H9 (cell line): ENCODE measurements at regions not wholly inside any gene's neighbourhood (a gene's known extent, or its start where the extent isn't known, plus 50 kb on each side); places are given as distances from the start of the nearest gene placed in this dataset.

Source experiments
- DNase-seq: peaks from one replicate; pipeline ENCODE4 v3.0.0-alpha.2; 2017
- H2AFZ ChIP-seq: one replicate; pipeline ENCODE4 v1.6.1; 2013; ENCODE audit warnings: mild to moderate bottlenecking, low read length, control low read depth, moderate library complexity
- H2AK5ac ChIP-seq: 2 replicates; pipeline ENCODE4 v1.6.1; 2013; ENCODE audit warnings: low read length, control low read depth, mixed read lengths; ENCODE audit not compliant: insufficient read length
- H2BK120ac ChIP-seq: one replicate; pipeline ENCODE4 v1.6.1; 2013; ENCODE audit warnings: low read depth, mild to moderate bottlenecking, low read length, control low read depth, inconsistent platforms; ENCODE audit not compliant: poor library complexity, severe bottlenecking
- H2BK12ac ChIP-seq: 2 replicates; pipeline ENCODE4 v1.6.1; 2013; ENCODE audit warnings: low read length, control low read depth, mixed read lengths, low read depth; ENCODE audit not compliant: insufficient read length
- H2BK15ac ChIP-seq: 2 replicates; pipeline ENCODE4 v1.6.1; 2013; ENCODE audit warnings: low read depth, low read length, control low read depth
- H2BK20ac ChIP-seq: one replicate; pipeline ENCODE4 v1.6.1; 2013; ENCODE audit warnings: low read depth, mild to moderate bottlenecking, low read length, control low read depth, inconsistent platforms; ENCODE audit not compliant: poor library complexity, severe bottlenecking
- H2BK5ac ChIP-seq: 2 replicates; pipeline ENCODE4 v1.6.1; 2013; ENCODE audit warnings: low read length, control low read depth, mixed read lengths; ENCODE audit not compliant: insufficient read length
- H3K14ac ChIP-seq: 2 replicates; pipeline ENCODE4 v1.6.1; 2013; ENCODE audit warnings: low read length, control low read depth; ENCODE audit not compliant: insufficient read depth
- H3K18ac ChIP-seq: 2 replicates; pipeline ENCODE4 v1.6.1; 2013; ENCODE audit warnings: low read depth, mild to moderate bottlenecking, mixed read lengths, low read length, control low read depth; ENCODE audit not compliant: insufficient read length
- H3K23ac ChIP-seq: 2 replicates; pipeline ENCODE4 v1.6.1; 2013; ENCODE audit warnings: low read length, control low read depth, mixed read lengths, low read depth; ENCODE audit not compliant: insufficient read length
- H3K23me2 ChIP-seq: 2 replicates; pipeline ENCODE4 v1.6.1; 2013; ENCODE audit warnings: low read depth, mild to moderate bottlenecking, mixed read lengths, low read length, control low read depth; ENCODE audit not compliant: insufficient read length, poor library complexity, severe bottlenecking
- H3K27ac ChIP-seq: 2 replicates; pipeline ENCODE4 v1.5.1; 2013; ENCODE audit warnings: low read length, control low read depth, mixed read lengths, low read depth; ENCODE audit not compliant: insufficient read length
- H3K27me3 ChIP-seq: 2 replicates; pipeline ENCODE4 v1.6.1; 2013; ENCODE audit warnings: low read length, control low read depth, inconsistent platforms; ENCODE audit not compliant: insufficient read depth
- H3K4ac ChIP-seq: 2 replicates; pipeline ENCODE4 v1.6.1; 2013; ENCODE audit warnings: low read depth, mild to moderate bottlenecking, control low read depth, inconsistent platforms, low read length, moderate library complexity
- H3K4me1 ChIP-seq: 2 replicates; pipeline ENCODE4 v1.6.1; 2013; ENCODE audit warnings: low read length, control low read depth, inconsistent platforms; ENCODE audit not compliant: insufficient read depth
- H3K4me2 ChIP-seq: 2 replicates; pipeline ENCODE4 v1.6.1; 2013; ENCODE audit warnings: low read length, control low read depth, mixed read lengths; ENCODE audit not compliant: insufficient read length, insufficient read depth
- H3K56ac ChIP-seq: 2 replicates; pipeline ENCODE4 v1.6.1; 2013; ENCODE audit warnings: low read depth, mild to moderate bottlenecking, mixed read lengths, low read length, control low read depth; ENCODE audit not compliant: insufficient read length
- H3K79me1 ChIP-seq: 2 replicates; pipeline ENCODE4 v1.6.1; 2013; ENCODE audit warnings: low read depth, mild to moderate bottlenecking, moderate library complexity, low read length, control low read depth, inconsistent platforms; ENCODE audit not compliant: insufficient read depth, poor library complexity, severe bottlenecking
- H3K79me2 ChIP-seq: 2 replicates; pipeline ENCODE4 v1.6.1; 2013; ENCODE audit warnings: low read length, control low read depth, inconsistent platforms; ENCODE audit not compliant: insufficient read depth
- H3K9ac ChIP-seq: 2 replicates; pipeline ENCODE4 v1.6.1; 2013; ENCODE audit warnings: low read length, control low read depth, mixed read lengths; ENCODE audit not compliant: insufficient read length; ENCODE audit errors: extremely low read depth
- H3K9me3 ChIP-seq: one replicate; pipeline ENCODE4 v1.6.1; 2013; ENCODE audit warnings: low read depth, low read length, inconsistent platforms; ENCODE audit not compliant: control insufficient read depth
- H3T11ph ChIP-seq: one replicate; pipeline ENCODE4 v1.6.1; 2013; ENCODE audit warnings: mild to moderate bottlenecking, low read length, control low read depth, inconsistent platforms
- H4K20me1 ChIP-seq: one replicate; pipeline ENCODE4 v1.6.1; 2013; ENCODE audit not compliant: control insufficient read depth, insufficient read length, insufficient read depth
- H4K5ac ChIP-seq: 2 replicates; pipeline ENCODE4 v1.6.1; 2013; ENCODE audit warnings: low read depth, mild to moderate bottlenecking, mixed read lengths, low read length, control low read depth; ENCODE audit not compliant: insufficient read length
- H4K8ac ChIP-seq: replicated peaks from 2 replicates; pipeline ENCODE4 v1.6.1; 2013; ENCODE audit warnings: low read length, control low read depth, mixed read lengths, low read depth; ENCODE audit not compliant: insufficient read length
- H4K91ac ChIP-seq: 2 replicates; pipeline ENCODE4 v1.6.1; 2013; ENCODE audit warnings: low read depth, mild to moderate bottlenecking, moderate library complexity, mixed read lengths, low read length, control low read depth; ENCODE audit not compliant: insufficient read length
- H3K27ac Mint-ChIP-seq, 3 experiments: 2 replicates in 2 of 3; 3 replicates in 1 of 3; pipeline ENCODE4 v1.8.0; 2020 to 2021; ENCODE audit warnings: mixed read lengths in 3 of 3, mild to moderate bottlenecking in 1 of 3, moderate library complexity in 1 of 3
- H3K27me3 Mint-ChIP-seq: 2 replicates; pipeline ENCODE4 v1.8.0; 2021; ENCODE audit warnings: low read depth, mild to moderate bottlenecking, moderate library complexity, mixed read lengths
- H3K36me3 Mint-ChIP-seq, 3 experiments: 2 replicates in 2 of 3; 3 replicates in 1 of 3; pipeline ENCODE4 v1.8.0; 2020 to 2021; ENCODE audit warnings: low read depth in 3 of 3, mixed read lengths in 3 of 3; ENCODE audit not compliant: insufficient read depth in 1 of 3
- H3K4me1 Mint-ChIP-seq, 2 experiments: 2 replicates each; pipeline ENCODE4 v1.8.0; 2020; ENCODE audit warnings: mixed read lengths in 2 of 2
- H3K4me3 Mint-ChIP-seq, 2 experiments: 2 replicates in 1 of 2; 3 replicates in 1 of 2; pipeline ENCODE4 v1.8.0; 2020 to 2021; ENCODE audit warnings: mild to moderate bottlenecking in 2 of 2, mixed read lengths in 2 of 2, moderate library complexity in 1 of 2
- H3K9me3 Mint-ChIP-seq, 2 experiments: 2 replicates in 1 of 2; 3 replicates in 1 of 2; pipeline ENCODE4 v1.8.0; 2020; ENCODE audit warnings: mild to moderate bottlenecking in 2 of 2, mixed read lengths in 2 of 2, moderate library complexity in 1 of 2
- WGBS: extraction: QIAGEN DNeasy Blood & Tissue Kit; methylation state at CpG from one replicate; pipeline ENCODE4 v1.1.7; 2013; ENCODE audit warnings: missing lambda C conversion rate, low lambda C conversion rate, mixed read lengths; ENCODE audit not compliant: insufficient read length; ENCODE audit errors: extremely low coverage; 5-methylcytosine and 5-hydroxymethylcytosine counted together
- TF ChIP-seq, protein P1 (sequence below): fragments of 200-600 bp; sonication (generic); conservative IDR thresholded peaks from 3 replicates; pipeline ENCODE4 v1.8.0; 2021; ENCODE audit warnings: antibody characterized with exemption, mild to moderate bottlenecking

- no peaks in the 10 kb centered on the region for H3K9me3 Mint-ChIP-seq
- no peak overlapping the region for H2AFZ ChIP-seq
Observed at GRCh38 chr4:158996669-158997074, 106.2 kb upstream of the RAPGEF2 start.

More at GRCh38 chr4:158996669-158997074, 106.2 kb upstream of the RAPGEF2 start:
- Histone ChIP-seq H3K27me3 (no peaks in the 10 kb centered on the region), H4K8ac (no peak overlapping the region), H3K23me2 (no peaks in the 10 kb centered on the region), H2BK120ac (no peak overlapping the region), H3K4ac (no peak overlapping the region), H3T11ph (no peak overlapping the region), H4K20me1 (no peaks in the 10 kb centered on the region), H3K18ac (no peak overlapping the region), H2BK15ac (no peak overlapping the region), H4K5ac (no peak overlapping the region), H3K9ac (no peak overlapping the region), H3K4me1 (no peaks in the 10 kb centered on the region), H3K4me2 (no peak overlapping the region), H3K23ac (no peak overlapping the region), H3K14ac (no peak overlapping the region), H3K56ac (no peak overlapping the region), H3K79me1 (no peaks in the 10 kb centered on the region), H3K27ac (no peak overlapping the region), H3K79me2 (no peaks in the 10 kb centered on the region), H2BK5ac (no peak overlapping the region), H2AK5ac (no peak overlapping the region), H2BK12ac (no peak overlapping the region), H2BK20ac (no peak overlapping the region), H3K9me3 (no peaks in the 10 kb centered on the region), H4K91ac (no peak overlapping the region)
- Mint-ChIP-seq H3K36me3 (no peaks in the 10 kb centered on the region), H3K4me3 (no peak overlapping the region), H3K27ac (0 out of 7 replicates have a peak overlapping the region, but pooled peaks of 1 of the 3 experiments have one; percentile 60), H3K27me3 (no peaks in the 10 kb centered on the region), H3K4me1 (no peaks in the 10 kb centered on the region)
- TF ChIP-seq, protein P1, sequence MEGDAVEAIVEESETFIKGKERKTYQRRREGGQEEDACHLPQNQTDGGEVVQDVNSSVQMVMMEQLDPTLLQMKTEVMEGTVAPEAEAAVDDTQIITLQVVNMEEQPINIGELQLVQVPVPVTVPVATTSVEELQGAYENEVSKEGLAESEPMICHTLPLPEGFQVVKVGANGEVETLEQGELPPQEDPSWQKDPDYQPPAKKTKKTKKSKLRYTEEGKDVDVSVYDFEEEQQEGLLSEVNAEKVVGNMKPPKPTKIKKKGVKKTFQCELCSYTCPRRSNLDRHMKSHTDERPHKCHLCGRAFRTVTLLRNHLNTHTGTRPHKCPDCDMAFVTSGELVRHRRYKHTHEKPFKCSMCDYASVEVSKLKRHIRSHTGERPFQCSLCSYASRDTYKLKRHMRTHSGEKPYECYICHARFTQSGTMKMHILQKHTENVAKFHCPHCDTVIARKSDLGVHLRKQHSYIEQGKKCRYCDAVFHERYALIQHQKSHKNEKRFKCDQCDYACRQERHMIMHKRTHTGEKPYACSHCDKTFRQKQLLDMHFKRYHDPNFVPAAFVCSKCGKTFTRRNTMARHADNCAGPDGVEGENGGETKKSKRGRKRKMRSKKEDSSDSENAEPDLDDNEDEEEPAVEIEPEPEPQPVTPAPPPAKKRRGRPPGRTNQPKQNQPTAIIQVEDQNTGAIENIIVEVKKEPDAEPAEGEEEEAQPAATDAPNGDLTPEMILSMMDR: no peak
- DNase-seq: no peak
- no CpG with 5 or more reads among the region's 3 CpGs for WGBS
